DOHH2 (cell line): ENCODE measurements at regions not wholly inside any gene's neighbourhood (a gene's known extent, or its start where the extent isn't known, plus 50 kb on each side); places are given as distances from the start of the nearest gene placed in this dataset.

ENCODE experiments used
- H3F3A ChIP-seq: fragments of 200-600 bp; sonication (generic), shearing (Covaris generic); 2 replicates; pipeline ENCODE4 v1.6.0; 2016; ENCODE audit warnings: antibody characterized with exemption, mild to moderate bottlenecking; ENCODE audit not compliant: control insufficient read depth, insufficient read depth
- H3K27ac ChIP-seq: fragments of 200-600 bp; sonication (generic); 2 replicates; pipeline ENCODE4 v1.5.1; 2014; ENCODE audit warnings: low read depth, mild to moderate bottlenecking, low read length, moderate library complexity
- H3K27me3 ChIP-seq: fragments of 200-600 bp; sonication (generic); 2 replicates; pipeline ENCODE4 v1.6.1; 2014; ENCODE audit warnings: mild to moderate bottlenecking, low read length, mixed read lengths; ENCODE audit not compliant: control insufficient read depth
- H3K36me3 ChIP-seq: fragments of 200-600 bp; sonication (generic); 2 replicates; pipeline ENCODE4 v1.6.1; 2014; ENCODE audit warnings: mild to moderate bottlenecking, low read length, moderate library complexity, mixed read lengths; ENCODE audit not compliant: control insufficient read depth
- H3K4me1 ChIP-seq: fragments of 200-600 bp; sonication (generic); 2 replicates; pipeline ENCODE4 v1.6.1; 2014; ENCODE audit warnings: mild to moderate bottlenecking, low read length, mixed read lengths; ENCODE audit not compliant: control insufficient read depth
- H3K4me2 ChIP-seq: fragments of 200-600 bp; sonication (generic); 2 replicates; pipeline ENCODE4 v1.6.0; 2014; ENCODE audit warnings: mild to moderate bottlenecking, low read length, moderate library complexity
- H3K4me3 ChIP-seq: fragments of 200-600 bp; sonication (generic); 2 replicates; pipeline ENCODE4 v1.5.1; 2014; ENCODE audit warnings: mild to moderate bottlenecking, low read length, mixed read lengths
- H3K79me2 ChIP-seq: fragments of 200-600 bp; sonication (generic); 2 replicates; pipeline ENCODE4 v1.6.1; 2014; ENCODE audit warnings: mild to moderate bottlenecking, low read length, mixed read lengths; ENCODE audit not compliant: control insufficient read depth
- H3K9me2 ChIP-seq: fragments of 200-600 bp; sonication (generic); replicated peaks from 2 replicates; pipeline ENCODE4 v1.6.1; 2014; ENCODE audit warnings: mild to moderate bottlenecking, low read length, mixed read lengths; ENCODE audit not compliant: control insufficient read depth
- H3K9me3 ChIP-seq: fragments of 200-600 bp; sonication (generic); 2 replicates; pipeline ENCODE4 v1.6.1; 2014; ENCODE audit warnings: antibody characterized with exemption, low read length, mixed read lengths; ENCODE audit not compliant: control insufficient read depth, insufficient read depth
- H4K20me1 ChIP-seq: fragments of 200-600 bp; sonication (generic); 2 replicates; pipeline ENCODE4 v1.6.0; 2014; ENCODE audit warnings: low read depth, mild to moderate bottlenecking, antibody characterized with exemption, low read length, moderate library complexity; ENCODE audit not compliant: control insufficient read depth, insufficient read depth
- CTCF ChIP-seq: fragments of 200-600 bp; sonication (generic); IDR thresholded peaks from one replicate; pipeline ENCODE4 v1.5.1; 2014; ENCODE audit warnings: antibody characterized with exemption, mild to moderate bottlenecking, low read depth, low read length; ENCODE audit not compliant: poor library complexity, severe bottlenecking
- EZH2phosphoT487 ChIP-seq: fragments of 200-600 bp; sonication (generic); IDR thresholded peaks from 2 replicates; pipeline ENCODE4 v1.6.1; 2017; ENCODE audit warnings: borderline replicate concordance, mild to moderate bottlenecking, antibody characterized with exemption, low read length, moderate library complexity, mixed read lengths

GRCh38 chr22:26897384-26897783 is 240.0 kb downstream of the MIAT start:
- TF ChIP-seq EZH2phosphoT487 (no peak), CTCF (no peak)

GRCh38 chr22:26898946-26899605 is 241.7 kb downstream of the MIAT start:
- Histone ChIP-seq H3K4me3 (no peak overlapping the region), H3K4me1 (peaks cover 4% of the 10 kb centered on the region; the same call in 1 of the 2 replicates), H3K4me2 (no peak overlapping the region), H3F3A (no peaks in the 10 kb centered on the region), H3K9me3 (no peaks in the 10 kb centered on the region), H3K9me2 (no peaks in the 10 kb centered on the region), H3K79me2 (no peaks in the 10 kb centered on the region), H3K36me3 (no peaks in the 10 kb centered on the region), H3K27me3 (peaks cover 14% of the 10 kb centered on the region), H3K27ac (no peak overlapping the region), H4K20me1 (no peaks in the 10 kb centered on the region)
- no peak for TF ChIP-seq CTCF
- no peak for TF ChIP-seq EZH2phosphoT487

More at GRCh38 chr22:26897384-26897783, 240.0 kb downstream of the MIAT start:
- Histone ChIP-seq H3F3A (no peaks in the 10 kb centered on the region), H3K4me3 (no peak overlapping the region), H3K9me2 (no peaks in the 10 kb centered on the region), H3K4me1 (no peaks in the 10 kb centered on the region), H3K79me2 (no peaks in the 10 kb centered on the region), H3K27ac (no peak overlapping the region), H4K20me1 (no peaks in the 10 kb centered on the region), H3K9me3 (no peaks in the 10 kb centered on the region), H3K4me2 (no peak overlapping the region), H3K27me3 (0 out of 2 replicates have a peak, but pooled peaks cover 2% of the 10 kb centered on the region), H3K36me3 (no peaks in the 10 kb centered on the region)

GRCh38 chr22:26900787-26901186 is 243.4 kb downstream of the MIAT start:
- TF ChIP-seq CTCF (no peak), EZH2phosphoT487 (no peak)

More at GRCh38 chr22:26900787-26901186, 243.4 kb downstream of the MIAT start:
- Histone ChIP-seq H3K4me2 (no peak overlapping the region), H3K4me1 (peaks cover 4% of the 10 kb centered on the region; the same call in 1 of the 2 replicates), H3K27me3 (peaks cover 23% of the 10 kb centered on the region), H3K4me3 (no peak overlapping the region), H3K36me3 (no peaks in the 10 kb centered on the region), H3F3A (no peaks in the 10 kb centered on the region), H4K20me1 (no peaks in the 10 kb centered on the region), H3K9me3 (no peaks in the 10 kb centered on the region), H3K27ac (no peak overlapping the region), H3K9me2 (no peaks in the 10 kb centered on the region), H3K79me2 (no peaks in the 10 kb centered on the region)
